ENCODE measurements at regions not wholly inside any gene's neighbourhood (a gene's known extent, or its start where the extent isn't known, plus 50 kb on each side); places are given as distances from the start of the nearest gene placed in this dataset.

- TF ChIP-seq CTCF (IDR thresholded peaks at IDR 0.05; ENCODE audit: extremely low read depth in 1 of 2, insufficient read depth in 1 of 2, low read depth in 1 of 2, low read length in 2 of 2): no peak
- no peak for TF ChIP-seq JUN (IDR thresholded peaks at IDR 0.05; ENCODE audit: borderline replicate concordance, insufficient read depth, insufficient read length, low read depth)
- TF ChIP-seq POLR2A (IDR thresholded peaks at IDR 0.05; ENCODE audit: low read depth, low read length): no peak
- TF ChIP-seq POLR2AphosphoS5 (IDR thresholded peaks at IDR 0.05; ENCODE audit: insufficient read depth, low read depth, low read length): no peak
- TF ChIP-seq EZH2 (IDR thresholded peaks at IDR 0.05; ENCODE audit: borderline replicate concordance, low read depth, low read length, severe bottlenecking): no peak
- TF ChIP-seq GATA2 (IDR thresholded peaks at IDR 0.05; ENCODE audit: insufficient read depth, insufficient read length, low read depth, low read length): no peak
- no peak for TF ChIP-seq MAX (IDR thresholded peaks at IDR 0.05; ENCODE audit: insufficient read depth, insufficient read length)
- TF ChIP-seq MYC (IDR thresholded peaks at IDR 0.05; ENCODE audit: low read depth, low read length): no peak
- no peak for TF ChIP-seq FOS (IDR thresholded peaks at IDR 0.05; ENCODE audit: borderline replicate concordance, insufficient read depth, low read length)
- POLR2A ChIA-PET: no interaction called here
- no peak overlapping the region for H3K4me2 ChIP-seq (ENCODE audit: insufficient read depth, low read length)
- no TSS peak for BruUV-seq (replicated peaks)
- no peak overlapping the region for H2AFZ ChIP-seq (ENCODE audit: low read depth, low read length)
- H3K36me3 ChIP-seq (ENCODE audit: control insufficient read depth in 2 of 2, extremely low read depth in 1 of 2, insufficient read depth in 2 of 2, low read length in 2 of 2): no peaks in the 10 kb centered on the region
- dilution Hi-C loops (cut with MboI; ENCODE audit: extremely low pct_ligation_motif_present, low sequenced_read_pairs): no loop called here
- DNase-seq (ENCODE audit: low read depth, low spot score): no peak
- no peaks in the 10 kb centered on the region for H3K9me3 ChIP-seq (replicated peaks; ENCODE audit: control insufficient read depth, insufficient read depth, low read length)
- intact Hi-C loops (cut with micrococcal nuclease): no loop called here
- H4K20me1 ChIP-seq (replicated peaks; ENCODE audit: control insufficient read depth, extremely low read depth, insufficient read depth, low read length): no peaks in the 10 kb centered on the region
- no peaks in the 10 kb centered on the region for H3K9me1 ChIP-seq (replicated peaks; ENCODE audit: control insufficient read depth, extremely low read depth, insufficient read depth, low read length)
- no peak for FAIRE-seq
- H3K9ac ChIP-seq (replicated peaks; ENCODE audit: extremely low read depth, insufficient read depth, low read length): no peak overlapping the region
- no peak overlapping the region for H3K4me3 ChIP-seq (replicated peaks in 1 of 3; ENCODE audit: insufficient read depth in 1 of 3, low read depth in 1 of 3, low read length in 3 of 3)
- H3K79me2 ChIP-seq (ENCODE audit: control insufficient read depth, insufficient read depth, low read length): no peaks in the 10 kb centered on the region
- H3K4me1 ChIP-seq (ENCODE audit: control insufficient read depth, extremely low read depth, insufficient read depth, low read length): peaks cover 2% of the 10 kb centered on the region
- H3K27me3 ChIP-seq (ENCODE audit: control insufficient read depth in 2 of 2, insufficient read depth in 2 of 2, low read length in 2 of 2): no peaks in the 10 kb centered on the region
- CTCF ChIA-PET: no interaction called here
- no peak overlapping the region for H3K27ac ChIP-seq (ENCODE audit: insufficient read depth, low read depth, low read length)
These were observed 51.2 kb upstream of the SGCE start for GRCh38 chr7:94706996-94707740.
